A673 (cell line): ENCODE measurements at regions not wholly inside any gene's neighbourhood (a gene's known extent, or its start where the extent isn't known, plus 50 kb on each side); places are given as distances from the start of the nearest gene placed in this dataset.

ENCODE experiments used
- CTCF ChIP-seq: fragments of 300-800, 200-600 bp; sonication (generic); conservative IDR thresholded peaks from 2 replicates; pipeline ENCODE4 v1.5.1; 2017; ENCODE audit warnings: low read depth, mild to moderate bottlenecking, antibody characterized with exemption, low read length, moderate library complexity, mixed read lengths
- EZH2 ChIP-seq: fragments of 200-600 bp; sonication (generic); IDR thresholded peaks from 2 replicates; pipeline ENCODE4 v1.6.1; 2017; ENCODE audit warnings: borderline replicate concordance, low read depth, mild to moderate bottlenecking, mixed read lengths, antibody characterized with exemption, low read length; ENCODE audit not compliant: poor library complexity, severe bottlenecking

- TF ChIP-seq CTCF: no peak
- no peak for TF ChIP-seq EZH2
Measured at GRCh38 chr4:159041054-159042034, 61.5 kb upstream of the RAPGEF2 start.
